ENCODE measurements at regions not wholly inside any gene's neighbourhood (a gene's known extent, or its start where the extent isn't known, plus 50 kb on each side); places are given as distances from the start of the nearest gene placed in this dataset.
"Not testable (repeated sequence)": the region's sequence is repeated elsewhere in the genome, so short reads cannot be mapped to it uniquely, and the experiment has no call there.

- TF ChIP-seq EP300, POLR2AphosphoS5 (IDR thresholded peaks at IDR 0.05): not testable (repeated sequence)
- TF ChIP-seq, protein P1, sequence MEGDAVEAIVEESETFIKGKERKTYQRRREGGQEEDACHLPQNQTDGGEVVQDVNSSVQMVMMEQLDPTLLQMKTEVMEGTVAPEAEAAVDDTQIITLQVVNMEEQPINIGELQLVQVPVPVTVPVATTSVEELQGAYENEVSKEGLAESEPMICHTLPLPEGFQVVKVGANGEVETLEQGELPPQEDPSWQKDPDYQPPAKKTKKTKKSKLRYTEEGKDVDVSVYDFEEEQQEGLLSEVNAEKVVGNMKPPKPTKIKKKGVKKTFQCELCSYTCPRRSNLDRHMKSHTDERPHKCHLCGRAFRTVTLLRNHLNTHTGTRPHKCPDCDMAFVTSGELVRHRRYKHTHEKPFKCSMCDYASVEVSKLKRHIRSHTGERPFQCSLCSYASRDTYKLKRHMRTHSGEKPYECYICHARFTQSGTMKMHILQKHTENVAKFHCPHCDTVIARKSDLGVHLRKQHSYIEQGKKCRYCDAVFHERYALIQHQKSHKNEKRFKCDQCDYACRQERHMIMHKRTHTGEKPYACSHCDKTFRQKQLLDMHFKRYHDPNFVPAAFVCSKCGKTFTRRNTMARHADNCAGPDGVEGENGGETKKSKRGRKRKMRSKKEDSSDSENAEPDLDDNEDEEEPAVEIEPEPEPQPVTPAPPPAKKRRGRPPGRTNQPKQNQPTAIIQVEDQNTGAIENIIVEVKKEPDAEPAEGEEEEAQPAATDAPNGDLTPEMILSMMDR (IDR thresholded peaks at IDR 0.05): not testable (repeated sequence)
These were observed 1631.5 kb downstream of the RPIA start for GRCh38 chr2:90322982-90323381.

All from suprapubic skin (tissue), 4 donors.